Forelimb muscle (tissue), 1 donor: ENCODE measurements at regions not wholly inside any gene's neighbourhood (a gene's known extent, or its start where the extent isn't known, plus 50 kb on each side); places are given as distances from the start of the nearest gene placed in this dataset.

Experiments
- DNase-seq: peaks from one replicate; pipeline ENCODE4 v3.0.0-alpha.2; 2013; ENCODE audit warnings: low read depth

DNA sequence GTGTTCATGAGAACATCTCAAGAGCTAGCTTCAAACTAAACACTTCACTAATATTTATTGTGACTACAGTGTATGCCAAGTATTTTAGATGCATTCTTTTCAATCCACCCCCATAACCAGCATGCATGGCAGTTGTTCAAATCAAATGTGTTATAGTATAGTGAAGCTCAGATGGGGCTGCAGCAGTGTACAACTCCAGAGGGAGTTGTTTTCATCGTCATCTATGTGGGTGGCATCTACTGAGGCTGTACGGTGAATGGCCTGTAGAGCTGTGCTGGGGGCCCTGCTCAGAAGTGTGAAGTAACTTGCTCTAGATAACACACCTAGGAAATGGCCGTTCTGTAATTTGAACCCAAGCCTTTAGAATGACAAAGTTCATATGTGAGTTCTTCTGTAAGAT is 71.8 kb upstream of the LRATD1 start:
- DNase-seq = no peak

- DNase-seq = no peak
These were observed 69.2 kb upstream of the LRATD1 start for GRCh38 chr2:14563324-14563723.

- DNase-seq = no peak
These were observed 66.9 kb upstream of the LRATD1 start for GRCh38 chr2:14565666-14566065.

DNA sequence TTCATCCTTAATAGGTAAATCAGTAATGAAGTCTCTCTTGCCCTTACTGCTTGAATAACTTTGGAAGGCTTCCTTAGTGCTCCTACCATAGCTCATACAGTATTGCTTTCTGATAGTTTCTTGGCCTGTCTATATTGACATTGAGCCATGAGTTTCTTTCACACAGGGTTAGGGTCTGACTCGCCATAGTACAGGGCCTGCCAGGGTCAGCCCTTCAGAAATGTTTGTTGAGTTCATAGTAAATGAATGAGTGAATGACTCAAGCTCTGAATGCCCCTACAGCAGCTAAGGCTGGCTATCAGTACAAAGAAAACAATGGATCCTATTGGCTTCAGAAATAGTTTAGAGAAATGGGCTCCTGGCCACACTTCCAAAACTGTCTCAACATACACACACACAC is 65.0 kb upstream of the LRATD1 start:
- no peak for DNase-seq

DNA sequence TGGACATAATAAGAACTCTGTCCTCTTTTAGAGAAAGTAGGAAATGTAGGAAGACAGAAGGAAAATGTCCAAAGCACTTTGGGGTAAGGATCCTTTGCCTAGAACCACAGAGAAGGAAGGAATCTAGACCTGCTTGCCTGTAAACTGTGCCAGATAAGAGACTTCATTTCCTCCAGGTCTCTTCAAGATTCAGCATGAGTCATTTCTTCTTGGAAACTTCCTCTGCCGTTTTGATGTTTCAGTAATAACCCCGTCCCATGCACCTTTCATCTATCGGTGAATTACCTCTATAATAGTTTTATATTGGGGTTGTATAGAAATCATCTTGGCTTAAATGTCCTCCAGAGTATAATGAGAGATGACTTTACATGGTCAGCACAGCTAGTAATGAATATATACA is 63.2 kb upstream of the LRATD1 start:
- no peak for DNase-seq

DNA sequence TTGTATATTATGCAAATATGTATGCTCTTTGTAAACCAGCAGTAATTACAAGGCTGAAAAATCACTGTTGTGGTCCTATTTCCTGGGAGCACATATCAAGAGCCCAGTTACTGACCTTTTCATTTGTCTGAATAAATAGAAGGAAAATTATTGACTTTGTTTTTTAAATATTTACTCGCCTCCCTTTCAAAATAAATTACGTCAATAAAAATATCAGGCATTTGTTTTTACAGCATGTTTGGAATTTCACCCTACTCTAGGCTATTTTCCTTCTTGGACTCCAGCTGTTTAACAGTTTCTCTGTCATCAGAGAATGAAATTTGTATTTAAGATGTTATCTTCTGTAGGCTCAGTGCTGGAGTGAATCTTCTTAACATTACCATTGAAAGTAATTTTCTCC is 59.9 kb upstream of the LRATD1 start:
- DNase-seq = no peak

- no peak for DNase-seq
These were observed 54.7 kb upstream of the LRATD1 start for GRCh38 chr2:14577843-14578242.
